OCI-LY7 (cell line): ENCODE measurements at regions not wholly inside any gene's neighbourhood (a gene's known extent, or its start where the extent isn't known, plus 50 kb on each side); places are given as distances from the start of the nearest gene placed in this dataset.

Experiments
- BruUV-seq: library from RNA; stranded (reverse); fragments of 400-500 nt; replicated peaks from 2 replicates; lab custom pipeline; 2021; lab: Mats Ljungman, UMichigan
- CTCF ChIA-PET: fragments of 300-600 bp; sonication (Branson Sonifier 250); formaldehyde crosslinking; loops from one replicate; lab custom pipeline; 2022; ENCODE audit warnings: antibody characterized with exemption; ENCODE audit not compliant: unreplicated experiment; lab: Charles Lee
- POLR2A ChIA-PET: fragments of 300-600 bp; sonication (Branson Sonifier 250); formaldehyde crosslinking; loops from one replicate; lab custom pipeline; 2022; ENCODE audit warnings: antibody characterized with exemption; lab: Charles Lee
- DNase-seq: peaks from one replicate; pipeline ENCODE4 v3.0.0-alpha.2; 2015; ENCODE audit warnings: low spot score
- H2AFZ ChIP-seq: fragments of 200-600 bp; sonication (generic), shearing (Covaris generic); 2 replicates; pipeline ENCODE4 v1.6.1; 2014; ENCODE audit warnings: mild to moderate bottlenecking, antibody characterized with exemption, low read length, moderate library complexity
- H3K27ac ChIP-seq: fragments of 200-600 bp; sonication (generic); 2 replicates; pipeline ENCODE4 v1.5.1; 2014; ENCODE audit warnings: mixed run types, low read depth, mild to moderate bottlenecking, moderate library complexity, low read length, inconsistent platforms; ENCODE audit not compliant: poor library complexity, severe bottlenecking
- H3K36me3 ChIP-seq: fragments of 200-600 bp; sonication (generic); 2 replicates; pipeline ENCODE4 v1.6.1; 2014; ENCODE audit warnings: mild to moderate bottlenecking, antibody characterized with exemption, low read length, moderate library complexity, mixed read lengths; ENCODE audit not compliant: insufficient read depth
- H3K4me1 ChIP-seq: fragments of 200-600 bp; sonication (generic); 2 replicates; pipeline ENCODE4 v1.5.1; 2014; ENCODE audit warnings: mild to moderate bottlenecking, low read length; ENCODE audit not compliant: insufficient read depth, poor library complexity, severe bottlenecking
- H3K4me2 ChIP-seq: fragments of 200-600 bp; sonication (generic); 2 replicates; pipeline ENCODE4 v1.6.1; 2014; ENCODE audit warnings: mild to moderate bottlenecking, low read length
- H3K4me3 ChIP-seq: fragments of 200-600 bp; sonication (generic); 2 replicates; pipeline ENCODE4 v1.5.1; 2014; ENCODE audit warnings: mild to moderate bottlenecking, low read depth, low read length; ENCODE audit not compliant: poor library complexity, severe bottlenecking
- H3K79me2 ChIP-seq: fragments of 200-600 bp; sonication (generic); 2 replicates; pipeline ENCODE4 v1.6.1; 2016; ENCODE audit warnings: low read depth, mild to moderate bottlenecking, low read length, moderate library complexity, mixed read lengths; ENCODE audit not compliant: insufficient read depth
- H3K9me2 ChIP-seq: fragments of 200-600 bp; sonication (generic); 2 replicates; pipeline ENCODE4 v1.6.1; 2016; ENCODE audit warnings: mild to moderate bottlenecking, low read length, mixed read lengths; ENCODE audit not compliant: insufficient read depth
- H3K9me3 ChIP-seq: fragments of 200-600 bp; sonication (generic); 2 replicates; pipeline ENCODE4 v1.6.1; 2014; ENCODE audit warnings: mild to moderate bottlenecking, mixed run types, low read length, mixed read lengths
- H4K20me1 ChIP-seq: fragments of 200-600 bp; sonication (generic); 2 replicates; pipeline ENCODE4 v1.6.1; 2014; ENCODE audit warnings: mild to moderate bottlenecking, antibody characterized with exemption, low read length, moderate library complexity, mixed read lengths; ENCODE audit not compliant: insufficient read depth
- EZH2phosphoT487 ChIP-seq: fragments of 200-600 bp; sonication (generic); IDR thresholded peaks from 2 replicates; pipeline ENCODE4 v1.6.1; 2018; ENCODE audit warnings: low read depth, borderline replicate concordance, mild to moderate bottlenecking, mixed run types, antibody characterized with exemption, low read length, moderate library complexity, mixed read lengths
- intact Hi-C: fragments of 100-400 bp; cut with micrococcal nuclease; formaldehyde crosslinking; loops from one replicate; pipeline ENCODE4 v1.10.0; 2022; ENCODE audit not compliant: unreplicated experiment
- TF ChIP-seq, protein P1 (sequence below): fragments of 200-600 bp; sonication (generic); conservative IDR thresholded peaks from 2 replicates; pipeline ENCODE4 v1.5.1; 2014; ENCODE audit warnings: mild to moderate bottlenecking, antibody characterized with exemption, low read length, moderate library complexity, mixed read lengths

DNA sequence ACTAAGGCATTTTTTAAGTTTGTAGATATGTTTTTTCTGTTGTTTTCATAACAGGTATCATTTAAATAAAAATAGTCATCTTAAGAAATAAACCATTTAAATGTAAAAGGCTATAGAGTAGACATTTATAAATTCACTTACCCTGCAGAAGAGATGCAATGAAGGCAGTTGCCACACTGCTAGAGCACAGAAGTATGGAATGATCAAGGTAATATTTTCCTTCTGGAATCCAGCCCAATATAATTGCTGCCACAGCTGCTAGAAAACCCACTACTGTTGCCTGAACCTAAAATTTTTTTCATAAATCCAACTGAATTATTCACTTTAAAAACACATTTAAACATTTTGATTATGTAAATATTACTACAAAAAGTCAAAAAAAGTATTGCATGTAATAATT lies 69.2 kb downstream of the SLC41A2 start:
- CTCF ChIA-PET, result no interaction called here
- intact Hi-C loops, result no loop called here
- no peak for TF ChIP-seq EZH2phosphoT487
- TF ChIP-seq, protein P1, sequence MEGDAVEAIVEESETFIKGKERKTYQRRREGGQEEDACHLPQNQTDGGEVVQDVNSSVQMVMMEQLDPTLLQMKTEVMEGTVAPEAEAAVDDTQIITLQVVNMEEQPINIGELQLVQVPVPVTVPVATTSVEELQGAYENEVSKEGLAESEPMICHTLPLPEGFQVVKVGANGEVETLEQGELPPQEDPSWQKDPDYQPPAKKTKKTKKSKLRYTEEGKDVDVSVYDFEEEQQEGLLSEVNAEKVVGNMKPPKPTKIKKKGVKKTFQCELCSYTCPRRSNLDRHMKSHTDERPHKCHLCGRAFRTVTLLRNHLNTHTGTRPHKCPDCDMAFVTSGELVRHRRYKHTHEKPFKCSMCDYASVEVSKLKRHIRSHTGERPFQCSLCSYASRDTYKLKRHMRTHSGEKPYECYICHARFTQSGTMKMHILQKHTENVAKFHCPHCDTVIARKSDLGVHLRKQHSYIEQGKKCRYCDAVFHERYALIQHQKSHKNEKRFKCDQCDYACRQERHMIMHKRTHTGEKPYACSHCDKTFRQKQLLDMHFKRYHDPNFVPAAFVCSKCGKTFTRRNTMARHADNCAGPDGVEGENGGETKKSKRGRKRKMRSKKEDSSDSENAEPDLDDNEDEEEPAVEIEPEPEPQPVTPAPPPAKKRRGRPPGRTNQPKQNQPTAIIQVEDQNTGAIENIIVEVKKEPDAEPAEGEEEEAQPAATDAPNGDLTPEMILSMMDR, result no peak
- no peak overlapping the region for H2AFZ ChIP-seq
- no peaks in the 10 kb centered on the region for H3K9me3 ChIP-seq
- no peaks in the 10 kb centered on the region for H4K20me1 ChIP-seq
- H3K4me3 ChIP-seq, result no peak overlapping the region
- H3K9me2 ChIP-seq, result no peaks in the 10 kb centered on the region
- H3K4me2 ChIP-seq, result no peak overlapping the region
- H3K79me2 ChIP-seq, result no peaks in the 10 kb centered on the region
- peaks cover 22% of the 10 kb centered on the region for H3K4me1 ChIP-seq
- no peak for DNase-seq
- H3K27ac ChIP-seq, result no peak overlapping the region
- POLR2A ChIA-PET, result interaction anchor here (0.5 to 1.5 kb wide), 4 partner anchors 12 to 947 kb away, joined by 3 to 6 read pairs (median 4); no protein-coding TSS in a partner anchor
- BruUV-seq, result no TSS peak
- H3K36me3 ChIP-seq, result no peaks in the 10 kb centered on the region

DNA sequence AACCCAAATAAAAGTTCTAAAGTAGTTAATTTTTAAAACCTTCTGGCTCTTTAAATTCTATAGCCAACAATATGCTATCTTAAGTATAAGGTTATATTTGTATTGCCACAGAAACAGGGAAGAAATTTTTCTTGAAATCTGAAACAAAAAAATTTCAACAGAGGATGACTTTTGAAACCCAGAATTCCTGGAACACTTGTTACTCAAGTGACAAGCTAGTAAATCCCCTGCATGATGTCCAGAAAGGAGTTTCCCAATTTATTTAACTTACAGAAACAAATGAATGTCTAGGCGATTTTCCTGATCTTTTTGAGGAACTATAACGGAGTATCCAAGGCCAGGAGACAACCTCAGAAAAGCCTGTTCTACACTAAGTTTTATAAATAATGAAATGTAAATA lies 69.6 kb downstream of the SLC41A2 start:
- intact Hi-C loops, result no loop called here
- Histone ChIP-seq H3K9me3 (no peaks in the 10 kb centered on the region), H3K4me1 (peaks cover 22% of the 10 kb centered on the region), H3K79me2 (no peaks in the 10 kb centered on the region), H3K27ac (no peak overlapping the region), H3K4me2 (no peak overlapping the region), H3K36me3 (no peaks in the 10 kb centered on the region), H3K9me2 (no peaks in the 10 kb centered on the region), H3K4me3 (no peak overlapping the region), H2AFZ (no peak overlapping the region), H4K20me1 (no peaks in the 10 kb centered on the region)
- DNase-seq, result no peak
- no TSS peak for BruUV-seq
- POLR2A ChIA-PET, result interaction anchor here (0.5 to 1.5 kb wide), 4 partner anchors 12 to 200 kb away, joined by 3 to 6 read pairs (median 4); no protein-coding TSS in a partner anchor
- CTCF ChIA-PET, result no interaction called here
- TF ChIP-seq, protein P1, result no peak
- TF ChIP-seq EZH2phosphoT487, result no peak

DNA sequence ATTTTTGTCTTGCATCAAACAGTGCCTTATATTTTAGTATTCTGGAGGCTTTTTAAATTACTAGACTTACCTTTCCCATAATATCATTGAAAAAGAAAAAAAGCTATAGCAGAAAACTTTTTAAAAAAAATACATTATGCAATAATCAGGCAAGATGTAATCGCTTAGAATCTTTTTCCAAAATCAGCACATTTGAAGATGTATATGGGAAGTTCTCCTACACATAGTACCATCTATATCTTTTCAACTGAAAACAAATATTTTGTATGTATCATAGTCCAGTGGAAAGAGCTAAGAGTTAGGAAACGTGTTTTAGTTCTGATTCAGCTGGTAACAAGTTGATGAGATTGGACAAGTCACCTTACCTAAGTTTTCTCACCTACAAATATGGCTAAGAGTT lies 70.6 kb downstream of the SLC41A2 start:
- intact Hi-C loops, result no loop called here
- no peak for TF ChIP-seq EZH2phosphoT487

More for the DNA sequence above, 70.6 kb downstream of the SLC41A2 start:
- DNase-seq, result no peak
- H2AFZ ChIP-seq, result no peak overlapping the region
- no peaks in the 10 kb centered on the region for H3K9me2 ChIP-seq
- peaks cover 22% of the 10 kb centered on the region for H3K4me1 ChIP-seq
- no peaks in the 10 kb centered on the region for H3K9me3 ChIP-seq
- no peaks in the 10 kb centered on the region for H3K79me2 ChIP-seq
- ChIA-PET POLR2A (interaction anchor here (0.6 to 1.4 kb wide), 7 partner anchors 10 to 352 kb away, joined by 3 to 6 read pairs (median 3); no protein-coding TSS in a partner anchor), CTCF (no interaction called here)
- no TSS peak for BruUV-seq
- no peak overlapping the region for H3K27ac ChIP-seq
- H3K4me3 ChIP-seq, result no peak overlapping the region
- H3K36me3 ChIP-seq, result no peaks in the 10 kb centered on the region
- no peak overlapping the region for H3K4me2 ChIP-seq
- no peaks in the 10 kb centered on the region for H4K20me1 ChIP-seq
